ENCODE measurements at regions not wholly inside any gene's neighbourhood (a gene's known extent, or its start where the extent isn't known, plus 50 kb on each side); places are given as distances from the start of the nearest gene placed in this dataset.

DNA sequence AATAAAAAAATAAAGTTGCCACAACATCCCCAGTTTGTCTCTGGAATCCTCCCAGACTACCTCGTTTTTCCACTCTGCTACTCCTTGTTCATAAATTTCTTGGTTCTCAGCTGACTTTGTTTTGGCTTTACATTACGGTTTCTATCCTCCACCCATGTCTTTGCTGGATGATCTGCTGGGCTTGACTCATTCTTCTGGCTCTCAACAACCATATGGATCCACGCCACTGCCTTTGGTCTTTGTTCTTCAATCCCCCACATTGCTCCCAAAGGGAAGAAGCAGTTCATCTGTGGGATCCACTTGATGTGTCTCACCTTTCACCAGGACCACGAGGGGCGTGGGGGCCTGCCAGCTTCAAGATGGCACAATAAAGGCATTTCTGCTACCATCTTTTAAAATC lies 67.1 kb upstream of the NBL1 start:
- 64% methylated on average over 5 of the region's 5 CpGs for WGBS
- Histone ChIP-seq H3K27me3 (replicated peaks; ENCODE audit: insufficient read depth) (no peaks in the 10 kb centered on the region), H3K9me3 (no peaks in the 10 kb centered on the region), H3K27ac (no peak overlapping the region), H3K36me3 (no peaks in the 10 kb centered on the region), H3K4me1 (replicated peaks) (no peaks in the 10 kb centered on the region), H3K4me3 (no peak overlapping the region)
- intact Hi-C loops (cut with DNase I), result no loop called here
- no peak for DNase-seq (ENCODE audit: low spot score)
- TF ChIP-seq POLR2AphosphoS5 (IDR thresholded peaks at IDR 0.05) (no peak), POLR2A (IDR thresholded peaks at IDR 0.05) (no peak)
- TF ChIP-seq, protein P1, sequence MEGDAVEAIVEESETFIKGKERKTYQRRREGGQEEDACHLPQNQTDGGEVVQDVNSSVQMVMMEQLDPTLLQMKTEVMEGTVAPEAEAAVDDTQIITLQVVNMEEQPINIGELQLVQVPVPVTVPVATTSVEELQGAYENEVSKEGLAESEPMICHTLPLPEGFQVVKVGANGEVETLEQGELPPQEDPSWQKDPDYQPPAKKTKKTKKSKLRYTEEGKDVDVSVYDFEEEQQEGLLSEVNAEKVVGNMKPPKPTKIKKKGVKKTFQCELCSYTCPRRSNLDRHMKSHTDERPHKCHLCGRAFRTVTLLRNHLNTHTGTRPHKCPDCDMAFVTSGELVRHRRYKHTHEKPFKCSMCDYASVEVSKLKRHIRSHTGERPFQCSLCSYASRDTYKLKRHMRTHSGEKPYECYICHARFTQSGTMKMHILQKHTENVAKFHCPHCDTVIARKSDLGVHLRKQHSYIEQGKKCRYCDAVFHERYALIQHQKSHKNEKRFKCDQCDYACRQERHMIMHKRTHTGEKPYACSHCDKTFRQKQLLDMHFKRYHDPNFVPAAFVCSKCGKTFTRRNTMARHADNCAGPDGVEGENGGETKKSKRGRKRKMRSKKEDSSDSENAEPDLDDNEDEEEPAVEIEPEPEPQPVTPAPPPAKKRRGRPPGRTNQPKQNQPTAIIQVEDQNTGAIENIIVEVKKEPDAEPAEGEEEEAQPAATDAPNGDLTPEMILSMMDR (IDR thresholded peaks at IDR 0.05), result no peak

DNA sequence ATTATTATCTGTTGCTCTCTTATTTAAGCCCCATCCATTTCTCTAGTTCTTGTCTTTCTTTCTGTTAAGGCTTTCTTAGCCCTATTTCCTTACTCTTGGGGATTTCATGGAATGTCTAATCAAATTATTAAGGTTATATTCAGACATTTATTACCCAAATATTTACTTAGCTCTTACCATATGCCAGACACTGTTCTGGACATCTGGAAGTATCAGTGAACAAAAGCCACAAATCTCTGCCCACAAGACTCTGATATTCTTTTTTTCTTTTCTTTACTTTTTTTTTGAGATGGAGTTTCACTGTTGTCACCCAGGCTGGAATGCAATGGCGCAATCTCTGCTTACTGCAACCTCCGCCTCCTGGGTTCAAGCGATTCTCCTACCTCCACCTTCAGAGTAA lies 74.3 kb upstream of the NBL1 start:
- Histone ChIP-seq H3K36me3 (no peaks in the 10 kb centered on the region), H3K4me3 (no peak overlapping the region), H3K27me3 (replicated peaks; ENCODE audit: insufficient read depth) (no peaks in the 10 kb centered on the region), H3K27ac (no peak overlapping the region), H3K4me1 (replicated peaks) (no peaks in the 10 kb centered on the region), H3K9me3 (no peaks in the 10 kb centered on the region)
- intact Hi-C loops (cut with DNase I), result no loop called here
- no peak for DNase-seq (ENCODE audit: low spot score)
- WGBS, result 95% methylated on average over 3 of the region's 3 CpGs
- TF ChIP-seq POLR2A (IDR thresholded peaks at IDR 0.05) (no peak), POLR2AphosphoS5 (IDR thresholded peaks at IDR 0.05) (no peak)
- TF ChIP-seq, protein P1 (IDR thresholded peaks at IDR 0.05), result no peak

DNA sequence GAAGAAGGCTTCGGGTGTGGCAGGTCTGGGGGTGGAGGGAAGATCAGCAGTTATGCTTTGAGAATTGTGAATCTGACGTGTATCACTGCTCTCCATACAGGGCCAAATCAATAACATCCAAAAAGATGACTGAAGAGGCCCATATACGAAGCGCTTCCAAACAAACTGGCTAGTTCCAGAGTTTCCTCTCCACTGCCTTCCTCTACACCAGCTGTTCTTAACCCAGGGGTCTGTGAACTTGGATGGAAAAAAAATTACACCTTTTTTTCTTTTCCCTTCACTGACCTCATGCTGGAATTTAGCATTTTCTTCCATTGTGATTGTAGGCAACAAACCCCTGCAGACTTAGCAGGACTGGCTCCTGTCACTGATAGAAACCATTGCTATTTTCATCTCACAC lies 77.1 kb upstream of the NBL1 start:
- 95% methylated on average over 4 of the region's 4 CpGs for WGBS
- H3K27ac ChIP-seq, result no peak overlapping the region
- no peak for TF ChIP-seq POLR2AphosphoS5 (IDR thresholded peaks at IDR 0.05)
- no peak for TF ChIP-seq POLR2A (IDR thresholded peaks at IDR 0.05)
- TF ChIP-seq, protein P1 (IDR thresholded peaks at IDR 0.05), result no peak
- DNase-seq (ENCODE audit: low spot score), result no peak
- no peaks in the 10 kb centered on the region for H3K4me1 ChIP-seq (replicated peaks)
- H3K9me3 ChIP-seq, result no peaks in the 10 kb centered on the region
- intact Hi-C loops (cut with DNase I), result no loop called here
- no peak overlapping the region for H3K4me3 ChIP-seq
- no peaks in the 10 kb centered on the region for H3K36me3 ChIP-seq
- H3K27me3 ChIP-seq (replicated peaks; ENCODE audit: insufficient read depth), result no peaks in the 10 kb centered on the region

DNA sequence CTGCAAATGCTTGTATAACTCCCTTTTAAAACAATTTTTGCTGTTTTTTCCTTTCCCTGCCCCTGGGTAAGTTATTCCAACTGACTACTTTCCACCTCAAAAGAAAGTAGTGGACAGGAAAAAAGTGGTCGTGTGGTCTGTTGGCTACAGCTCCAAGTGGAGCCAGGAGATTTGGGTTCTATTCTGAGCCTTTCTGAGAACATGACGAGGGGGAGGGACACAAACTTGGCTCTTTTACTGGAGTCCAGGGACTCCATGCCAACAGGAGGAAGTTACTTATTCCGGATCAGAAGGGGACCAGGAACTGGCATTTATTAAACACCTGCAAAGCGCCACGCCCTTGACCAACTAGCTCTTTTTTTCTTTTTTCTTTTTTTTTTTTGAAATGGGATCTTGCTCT lies 79.0 kb upstream of the CAPZB start:
- H3K36me3 ChIP-seq, result no peaks in the 10 kb centered on the region
- no peak overlapping the region for H3K4me3 ChIP-seq
- no peak for DNase-seq (ENCODE audit: low spot score)
- TF ChIP-seq, protein P1 (IDR thresholded peaks at IDR 0.05), result no peak
- TF ChIP-seq POLR2AphosphoS5 (IDR thresholded peaks at IDR 0.05) (no peak), POLR2A (IDR thresholded peaks at IDR 0.05) (no peak)
- 58% methylated on average over 5 of the region's 5 CpGs for WGBS
- no peaks in the 10 kb centered on the region for H3K4me1 ChIP-seq (replicated peaks)
- H3K27me3 ChIP-seq (replicated peaks; ENCODE audit: insufficient read depth), result no peaks in the 10 kb centered on the region
- H3K27ac ChIP-seq, result peak overlapping the region; percentile 56 to 57
- intact Hi-C loops (cut with DNase I), result loop anchor here (5.0 kb wide), 2 partner anchors 77 to 172 kb away; partner anchors contain the start of gene CAPZB
- H3K9me3 ChIP-seq, result no peaks in the 10 kb centered on the region

DNA sequence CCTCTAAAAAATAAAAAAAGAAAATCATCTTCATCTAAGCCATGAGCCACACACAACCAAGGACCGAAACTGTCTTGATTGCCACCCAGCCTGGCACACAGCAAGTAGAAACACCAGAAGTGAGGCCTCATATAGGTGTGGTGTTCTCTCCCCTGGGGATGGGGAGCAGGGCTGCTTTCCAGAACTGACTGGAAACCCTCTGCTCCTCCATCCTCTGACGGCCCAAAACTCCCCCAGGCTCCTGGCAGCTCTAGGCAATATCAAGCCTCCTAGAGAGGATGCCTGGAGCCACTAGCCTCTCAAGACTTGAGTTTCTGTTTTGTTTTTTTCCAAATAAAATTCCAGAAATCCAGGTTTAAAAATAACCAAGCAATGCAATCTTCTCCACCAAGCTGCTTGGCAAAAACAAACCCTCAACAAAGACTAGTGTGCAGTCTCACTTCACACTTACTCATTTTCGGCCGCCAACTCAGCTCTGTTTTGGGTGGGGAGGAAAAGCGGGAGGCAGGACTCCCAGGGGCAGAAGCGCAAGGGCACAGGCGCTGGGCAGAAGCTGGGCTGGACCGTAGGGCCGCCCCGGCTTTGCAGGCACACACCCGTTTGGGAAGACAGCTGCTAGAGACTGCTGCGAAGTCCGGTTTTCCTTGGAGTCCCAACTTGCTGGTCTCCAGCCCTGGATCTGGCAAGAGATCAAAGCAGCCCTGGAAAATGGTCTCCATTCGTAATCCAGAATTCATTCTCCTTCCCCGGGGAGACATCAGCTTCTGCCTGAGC lies 78.2 kb upstream of the CAPZB start:
- 16% methylated on average over 15 of the region's 15 CpGs for WGBS
- peak; percentile 8 for DNase-seq (ENCODE audit: low spot score)
- intact Hi-C loops (cut with DNase I), result loop anchor here (5.0 kb wide), 2 partner anchors 76 to 171 kb away; partner anchors contain the start of gene CAPZB
- TF ChIP-seq POLR2A (IDR thresholded peaks at IDR 0.05) (no peak), POLR2AphosphoS5 (IDR thresholded peaks at IDR 0.05) (no peak)
- TF ChIP-seq, protein P1 (IDR thresholded peaks at IDR 0.05), result no peak
- Histone ChIP-seq H3K9me3 (no peaks in the 10 kb centered on the region), H3K4me3 (no peak overlapping the region), H3K27ac (peak overlapping the region; percentile 56 to 57), H3K27me3 (replicated peaks; ENCODE audit: insufficient read depth) (no peaks in the 10 kb centered on the region), H3K4me1 (replicated peaks) (no peaks in the 10 kb centered on the region), H3K36me3 (no peaks in the 10 kb centered on the region)
